HepG2 (cell line): ENCODE measurements at regions not wholly inside any gene's neighbourhood (a gene's known extent, or its start where the extent isn't known, plus 50 kb on each side); places are given as distances from the start of the nearest gene placed in this dataset.

ENCODE experiments used
- JUNB ChIP-seq: sonication (generic); formaldehyde crosslinking; IDR thresholded peaks from 2 replicates; pipeline ENCODE4 v1.8.0; 2022; ENCODE audit warnings: missing genetic modification reagents, mild to moderate bottlenecking, borderline replicate concordance
- STAG1 ChIP-seq: sonication (generic); formaldehyde crosslinking; IDR thresholded peaks from 2 replicates; pipeline ENCODE4 v1.4.0; 2020; ENCODE audit warnings: missing genetic modification reagents
- TF ChIP-seq, protein P1 (sequence below), 2 experiments: IDR thresholded peaks; 2 replicates each; pipeline ENCODE4 v1.6.1; 2011 to 2012; ENCODE audit warnings: low read length in 2 of 2, borderline replicate concordance in 1 of 2, low read depth in 1 of 2, mild to moderate bottlenecking in 1 of 2, moderate library complexity in 1 of 2

- TF ChIP-seq, protein P1, sequence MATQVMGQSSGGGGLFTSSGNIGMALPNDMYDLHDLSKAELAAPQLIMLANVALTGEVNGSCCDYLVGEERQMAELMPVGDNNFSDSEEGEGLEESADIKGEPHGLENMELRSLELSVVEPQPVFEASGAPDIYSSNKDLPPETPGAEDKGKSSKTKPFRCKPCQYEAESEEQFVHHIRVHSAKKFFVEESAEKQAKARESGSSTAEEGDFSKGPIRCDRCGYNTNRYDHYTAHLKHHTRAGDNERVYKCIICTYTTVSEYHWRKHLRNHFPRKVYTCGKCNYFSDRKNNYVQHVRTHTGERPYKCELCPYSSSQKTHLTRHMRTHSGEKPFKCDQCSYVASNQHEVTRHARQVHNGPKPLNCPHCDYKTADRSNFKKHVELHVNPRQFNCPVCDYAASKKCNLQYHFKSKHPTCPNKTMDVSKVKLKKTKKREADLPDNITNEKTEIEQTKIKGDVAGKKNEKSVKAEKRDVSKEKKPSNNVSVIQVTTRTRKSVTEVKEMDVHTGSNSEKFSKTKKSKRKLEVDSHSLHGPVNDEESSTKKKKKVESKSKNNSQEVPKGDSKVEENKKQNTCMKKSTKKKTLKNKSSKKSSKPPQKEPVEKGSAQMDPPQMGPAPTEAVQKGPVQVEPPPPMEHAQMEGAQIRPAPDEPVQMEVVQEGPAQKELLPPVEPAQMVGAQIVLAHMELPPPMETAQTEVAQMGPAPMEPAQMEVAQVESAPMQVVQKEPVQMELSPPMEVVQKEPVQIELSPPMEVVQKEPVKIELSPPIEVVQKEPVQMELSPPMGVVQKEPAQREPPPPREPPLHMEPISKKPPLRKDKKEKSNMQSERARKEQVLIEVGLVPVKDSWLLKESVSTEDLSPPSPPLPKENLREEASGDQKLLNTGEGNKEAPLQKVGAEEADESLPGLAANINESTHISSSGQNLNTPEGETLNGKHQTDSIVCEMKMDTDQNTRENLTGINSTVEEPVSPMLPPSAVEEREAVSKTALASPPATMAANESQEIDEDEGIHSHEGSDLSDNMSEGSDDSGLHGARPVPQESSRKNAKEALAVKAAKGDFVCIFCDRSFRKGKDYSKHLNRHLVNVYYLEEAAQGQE (IDR thresholded peaks at IDR 0.05; ENCODE audit: borderline replicate concordance in 1 of 2, low read depth in 1 of 2, low read length in 2 of 2) = no peak
- TF ChIP-seq JUNB (CRISPR knock-in tag) = no peak
- TF ChIP-seq STAG1 = no peak
Observed at GRCh38 chrX:120725874-120726273, 96.0 kb upstream of the C1GALT1C1 start.
